GM12878 (cell line): ENCODE measurements at regions not wholly inside any gene's neighbourhood (a gene's known extent, or its start where the extent isn't known, plus 50 kb on each side); places are given as distances from the start of the nearest gene placed in this dataset.

Experiments used
- ATAC-seq: fragments of 200-7000 bp; cut with Tn5 transposase; 3 replicates; pipeline ENCODE4 v1.9.1; 2020; ENCODE audit warnings: mild to moderate bottlenecking, moderate library complexity
- BruUV-seq: library from RNA; stranded (reverse); fragments of 400-500 nt; replicated peaks from 2 replicates; lab custom pipeline; 2021; lab: Mats Ljungman, UMichigan
- CTCF ChIA-PET: fragments of 300-600 bp; sonication (Branson Sonifier 250); formaldehyde crosslinking; extraction: SDS; loops from one replicate; lab custom pipeline; 2021; ENCODE audit warnings: inconsistent platforms; lab: Yijun Ruan, JAX
- POLR2A ChIA-PET: fragments of 350-600 bp; formaldehyde crosslinking; extraction: SDS; loops from one replicate; lab custom pipeline; 2021; ENCODE audit warnings: inconsistent platforms; lab: Charles Lee
- RAD21 ChIA-PET: fragments of 300-600 bp; sonication (Branson Sonifier 250); formaldehyde crosslinking; loops from one replicate; lab custom pipeline; 2023; ENCODE audit warnings: antibody characterized with exemption; ENCODE audit not compliant: unreplicated experiment; lab: Charles Lee
- SMC1A ChIA-PET: fragments of 300-600 bp; sonication (Branson Sonifier 250); formaldehyde crosslinking; loops from one replicate; lab custom pipeline; 2023; ENCODE audit not compliant: unreplicated experiment, uncharacterized antibody; lab: Charles Lee
- DNase-seq: peaks from one replicate; pipeline ENCODE4 v3.0.0-alpha.2; 2011; ENCODE audit warnings: low read depth, low spot score
- FAIRE-seq: peaks from 3 replicates; lab custom pipeline; 2011; peaks lifted over from hg19 to GRCh38; lab: Jason Lieb, UNC
- H2AFZ ChIP-seq: 2 replicates; pipeline ENCODE4 v1.6.0; 2011; ENCODE audit warnings: low read depth, low read length, control low read depth; ENCODE audit not compliant: control insufficient read depth
- H3K27ac ChIP-seq: 2 replicates; pipeline ENCODE4 v1.5.1; 2011; ENCODE audit warnings: control low read depth; ENCODE audit not compliant: control insufficient read depth, insufficient read depth
- H3K27me3 ChIP-seq, 2 experiments: replicated peaks in 1 of 2; 2 replicates each; pipeline versions ENCODE4 v1.6.0 to v1.6.1; 2011; ENCODE audit warnings: low read length in 1 of 2; ENCODE audit not compliant: control insufficient read depth in 2 of 2, insufficient read depth in 2 of 2
- H3K36me3 ChIP-seq, 2 experiments: 2 replicates each; pipeline ENCODE4 v1.5.1; 2011; ENCODE audit warnings: low read length in 1 of 2; ENCODE audit not compliant: control insufficient read depth in 2 of 2, insufficient read depth in 2 of 2
- H3K4me1 ChIP-seq: 2 replicates; pipeline ENCODE4 v1.6.1; 2011; ENCODE audit warnings: mild to moderate bottlenecking, low read length, moderate library complexity, mixed read lengths; ENCODE audit not compliant: control insufficient read depth, insufficient read depth
- H3K4me2 ChIP-seq: 2 replicates; pipeline ENCODE4 v1.6.0; 2011; ENCODE audit warnings: control low read depth; ENCODE audit not compliant: control insufficient read depth, insufficient read depth
- H3K4me3 ChIP-seq: fragments of 200-600 bp; sonication (generic); 2 replicates; pipeline ENCODE4 v1.5.1; 2016
- H3K79me2 ChIP-seq: 2 replicates; pipeline ENCODE4 v1.6.0; 2011; ENCODE audit warnings: low read length; ENCODE audit not compliant: control insufficient read depth, insufficient read depth
- H3K9ac ChIP-seq: 2 replicates; pipeline ENCODE4 v1.8.0; 2011; ENCODE audit warnings: low read length, control low read depth, mixed read lengths; ENCODE audit not compliant: control insufficient read depth, insufficient read depth
- H3K9me3 ChIP-seq: replicated peaks from 3 replicates; pipeline ENCODE4 v1.5.1; 2011; ENCODE audit warnings: mild to moderate bottlenecking, low read length; ENCODE audit not compliant: control insufficient read depth, insufficient read depth
- H4K20me1 ChIP-seq: 2 replicates; pipeline ENCODE4 v1.6.0; 2011; ENCODE audit not compliant: control insufficient read depth, insufficient read depth
- BACH1 ChIP-seq: fragments of 450-650 bp; IDR thresholded peaks from 2 replicates; pipeline ENCODE4 v1.6.1; 2017; ENCODE audit warnings: mild to moderate bottlenecking, borderline replicate concordance
- RBBP5 ChIP-seq: fragments of 200-600 bp; sonication (generic); conservative IDR thresholded peaks from 2 replicates; pipeline ENCODE4 v1.6.1; 2016
- WRNIP1 ChIP-seq: IDR thresholded peaks from 2 replicates; pipeline ENCODE4 v1.6.1; 2011; ENCODE audit warnings: low read depth, low read length, improper control_type of control experiment, borderline replicate concordance
- YBX1 ChIP-seq: fragments of 450-650 bp; IDR thresholded peaks from 2 replicates; pipeline ENCODE4 v1.6.1; 2016; ENCODE audit warnings: antibody characterized with exemption
- ZNF687 ChIP-seq: fragments of 450-650 bp; IDR thresholded peaks from 2 replicates; pipeline ENCODE4 v1.6.1; 2017; ENCODE audit warnings: mild to moderate bottlenecking, moderate library complexity
- ZZZ3 ChIP-seq: IDR thresholded peaks from 2 replicates; pipeline ENCODE4 v1.6.1; 2011; ENCODE audit warnings: low read depth; ENCODE audit not compliant: control insufficient read depth, insufficient read length
- WGBS: methylation state at CpG from one replicate; pipeline ENCODE4 v1.1.6; 2016; ENCODE audit warnings: low lambda C conversion rate; ENCODE audit not compliant: insufficient replicate concordance, insufficient coverage; ENCODE audit errors: missing lambda C conversion rate; 5-methylcytosine and 5-hydroxymethylcytosine counted together
- in situ Hi-C: fragments of 300-500 bp; cut with MboI; formaldehyde crosslinking; loops from 9 replicates; pipeline ENCODE4 v1.14.3; 2018; ENCODE audit warnings: mixed read lengths
- intact Hi-C: fragments of 100-400 bp; cut with micrococcal nuclease; formaldehyde crosslinking; loops from one replicate; pipeline ENCODE4 v1.14.2; 2022; ENCODE audit not compliant: unreplicated experiment

- TF ChIP-seq ZZZ3 (no peak), RBBP5 (no peak), BACH1 (no peak), WRNIP1 (no peak), ZNF687 (no peak), YBX1 (no peak)
- TF ChIP-seq, all 136 proteins: peak for 0
- no TSS peak for BruUV-seq
- Histone ChIP-seq H3K4me1 (no peaks in the 10 kb centered on the region), H3K9me3 (no peaks in the 10 kb centered on the region), H3K79me2 (no peaks in the 10 kb centered on the region), H2AFZ (no peak overlapping the region), H4K20me1 (no peaks in the 10 kb centered on the region), H3K27ac (no peak overlapping the region), H3K9ac (no peak overlapping the region), H3K27me3 (no peaks in the 10 kb centered on the region), H3K4me2 (no peak overlapping the region), H3K4me3 (no peak overlapping the region), H3K36me3 (no peaks in the 10 kb centered on the region)
- 0% methylated on average over 2 of the region's 2 CpGs for WGBS
- FAIRE-seq (no peak), ATAC-seq (no peak), DNase-seq (no peak)
- POLR2A ChIA-PET: no interaction called here
- CTCF ChIA-PET: no interaction called here
- in situ Hi-C loops: no loop called here
- intact Hi-C loops: no loop called here
- RAD21 ChIA-PET: no interaction called here
- SMC1A ChIA-PET: no interaction called here
These were observed 1863.5 kb downstream of the MRPL39 start for GRCh38 chr21:23743821-23744220.
